Pancreas (tissue), 10 donors: ENCODE measurements at regions not wholly inside any gene's neighbourhood (a gene's known extent, or its start where the extent isn't known, plus 50 kb on each side); places are given as distances from the start of the nearest gene placed in this dataset.

Experiments used
- ATAC-seq, 4 donors: fragments of 200-7000 bp; cut with Tn5 transposase; one replicate each; pipeline versions ENCODE4 v1.8.0 to v1.9.1; 2020; ENCODE audit warnings: mild to moderate bottlenecking in 4 of 4, moderate library complexity in 4 of 4
- DNase-seq, 6 donors: peaks; one replicate each; pipeline ENCODE4 v3.0.0-alpha.2; 2020
- FAIRE-seq: peaks from 2 replicates; lab custom pipeline; 2012; peaks lifted over from hg19 to GRCh38; lab: Jason Lieb, UNC
- H3K27ac ChIP-seq, 4 donors: fragments of 200-600 bp; sonication (generic); 1 replicate in 3 of 4; 2 replicates in 1 of 4; pipeline versions ENCODE4 v1.5.0 to v1.8.0; 2020
- H3K27me3 ChIP-seq, 4 donors: fragments of 200-600 bp; one replicate each; pipeline ENCODE4 v1.8.0; 2021
- H3K36me3 ChIP-seq, 3 donors: fragments of 200-600 bp; sonication (generic) in 1 of 3; one replicate each; pipeline versions ENCODE4 v1.5.0 to v1.8.0; 2020 to 2021
- H3K4me1 ChIP-seq, 3 donors: fragments of 200-600 bp; one replicate each; pipeline ENCODE4 v1.8.0; 2021
- H3K4me3 ChIP-seq, 4 donors: fragments of 200-600 bp; sonication (generic) in 2 of 4; one replicate each; pipeline versions ENCODE4 v1.5.0 to v1.8.0; 2020 to 2021
- H3K9me3 ChIP-seq, 4 donors: fragments of 200-600 bp; one replicate each; pipeline ENCODE4 v1.8.0; 2021
- WGBS, 2 donors: extraction: QIAGEN DNeasy Blood & Tissue Kit; methylation state at CpG; one replicate each; pipeline ENCODE4 v1.1.7; 2013; 5-methylcytosine and 5-hydroxymethylcytosine counted together
- intact Hi-C, 3 donors: fragments of 100-400 bp; cut with DNase I; formaldehyde crosslinking; loops; one replicate each; pipeline versions ENCODE4 v1.11.1 to v1.14.2; 2022
- TF ChIP-seq, protein P1 (sequence below), 4 donors: fragments of 200-600 bp; sonication (generic) in 3 of 4; IDR thresholded peaks; one replicate each; pipeline versions ENCODE4 v1.5.0 to v1.8.0; 2021; ENCODE audit warnings: antibody characterized with exemption in 4 of 4
- donor health status: healthy with polysubstance abuse.
- donor health status: DM: no; HTN: no; CAD: no; lungs with moderate emphysema.
- donor health status: DM: no; HTN: no; CAD: no.
- donor health status: control.
- donor health status: control.
- donor health status: Bipolar disorder and iron deficiency.
- donor health status: DM: yes; HTN: yes; CAD: no.
- donor health status: DM: no; HTN: no; CAD: no.
- donor health status: DM: no; HTN: no; CAD: no.
- donor health status: DM: yes; HTN: yes; CAD: no.

DNA sequence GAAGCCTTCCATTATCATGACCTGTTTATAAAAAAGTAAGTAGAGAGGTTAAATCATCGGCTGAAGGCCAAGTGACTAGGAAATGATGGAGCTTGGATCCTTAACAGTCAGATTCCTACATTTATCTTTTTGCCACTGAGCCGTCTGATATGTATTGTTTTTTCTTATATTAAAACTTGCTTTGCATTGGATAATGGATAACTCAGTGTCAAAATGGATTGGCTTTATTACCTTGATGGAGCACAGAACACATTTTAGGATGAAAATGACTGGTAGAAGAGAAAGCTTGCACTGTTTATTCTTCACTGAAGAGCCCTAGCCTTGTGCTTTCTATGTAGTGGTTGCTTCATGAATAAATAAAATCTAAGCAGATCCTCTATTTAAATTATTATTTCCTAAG lies 54.2 kb upstream of the TSPAN5 start:
- ATAC-seq, result no peak
- Histone ChIP-seq H3K36me3 (no peaks in the 10 kb centered on the region), H3K27ac (no peak overlapping the region), H3K4me3 (no peak overlapping the region), H3K9me3 (no peaks in the 10 kb centered on the region), H3K27me3 (no peaks in the 10 kb centered on the region), H3K4me1 (no peaks in the 10 kb centered on the region)
- DNase-seq, result no peak
- TF ChIP-seq, protein P1, sequence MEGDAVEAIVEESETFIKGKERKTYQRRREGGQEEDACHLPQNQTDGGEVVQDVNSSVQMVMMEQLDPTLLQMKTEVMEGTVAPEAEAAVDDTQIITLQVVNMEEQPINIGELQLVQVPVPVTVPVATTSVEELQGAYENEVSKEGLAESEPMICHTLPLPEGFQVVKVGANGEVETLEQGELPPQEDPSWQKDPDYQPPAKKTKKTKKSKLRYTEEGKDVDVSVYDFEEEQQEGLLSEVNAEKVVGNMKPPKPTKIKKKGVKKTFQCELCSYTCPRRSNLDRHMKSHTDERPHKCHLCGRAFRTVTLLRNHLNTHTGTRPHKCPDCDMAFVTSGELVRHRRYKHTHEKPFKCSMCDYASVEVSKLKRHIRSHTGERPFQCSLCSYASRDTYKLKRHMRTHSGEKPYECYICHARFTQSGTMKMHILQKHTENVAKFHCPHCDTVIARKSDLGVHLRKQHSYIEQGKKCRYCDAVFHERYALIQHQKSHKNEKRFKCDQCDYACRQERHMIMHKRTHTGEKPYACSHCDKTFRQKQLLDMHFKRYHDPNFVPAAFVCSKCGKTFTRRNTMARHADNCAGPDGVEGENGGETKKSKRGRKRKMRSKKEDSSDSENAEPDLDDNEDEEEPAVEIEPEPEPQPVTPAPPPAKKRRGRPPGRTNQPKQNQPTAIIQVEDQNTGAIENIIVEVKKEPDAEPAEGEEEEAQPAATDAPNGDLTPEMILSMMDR (IDR thresholded peaks at IDR 0.05), result no peak
- intact Hi-C loops, result no loop called here
- WGBS, 2 donors, result 69 to 77% methylated on average over 2 of the region's 2 CpGs
- FAIRE-seq, result no peak

DNA sequence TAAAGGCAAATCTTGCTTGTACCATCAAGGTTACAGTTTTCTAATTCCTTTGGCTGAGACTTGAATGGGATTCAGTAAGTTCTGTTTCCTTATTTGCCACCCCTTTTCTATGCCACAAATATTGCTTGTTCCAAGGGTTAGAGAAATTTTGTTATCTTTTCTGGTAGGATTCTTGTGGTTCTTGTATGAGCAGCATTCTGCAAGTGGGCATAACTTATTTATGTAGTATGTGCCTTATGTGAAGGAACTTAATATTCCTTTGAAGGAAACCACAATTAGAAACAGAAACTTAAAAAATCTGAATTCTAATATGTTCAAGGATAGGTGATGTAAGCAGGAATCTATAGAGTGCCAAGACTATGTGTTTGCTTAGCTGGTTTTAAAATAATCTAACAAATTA lies 53.1 kb upstream of the TSPAN5 start:
- H3K9me3 ChIP-seq, result no peaks in the 10 kb centered on the region
- no peaks in the 10 kb centered on the region for H3K4me1 ChIP-seq
- intact Hi-C loops, result no loop called here
- no peaks in the 10 kb centered on the region for H3K36me3 ChIP-seq
- H3K27ac ChIP-seq, result no peak overlapping the region
- H3K27me3 ChIP-seq, result no peaks in the 10 kb centered on the region
- TF ChIP-seq, protein P1 (IDR thresholded peaks at IDR 0.05), result no peak
- no peak for DNase-seq
- ATAC-seq, result no peak
- H3K4me3 ChIP-seq, result no peak overlapping the region
- no peak for FAIRE-seq

DNA sequence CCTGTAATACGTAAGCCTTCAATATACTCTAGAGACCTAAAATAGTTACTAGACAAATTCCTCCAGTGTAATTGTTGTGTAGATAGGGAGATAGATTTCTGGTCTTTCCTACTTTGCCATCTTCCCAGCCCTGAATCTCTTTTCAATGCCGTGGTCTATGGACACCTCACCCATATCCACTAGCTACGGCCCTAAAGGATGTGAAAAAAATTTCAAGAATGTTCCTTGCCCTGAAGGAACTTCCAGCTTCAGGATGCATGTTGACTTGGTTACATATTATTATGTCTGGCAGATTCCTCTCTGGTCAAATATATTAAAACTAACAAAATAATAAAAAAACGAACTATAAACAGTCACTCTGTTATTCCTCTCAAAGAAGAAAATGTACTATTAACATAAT lies 52.4 kb upstream of the TSPAN5 start:
- FAIRE-seq (no peak), DNase-seq (no peak), ATAC-seq (no peak)
- Histone ChIP-seq H3K27ac (no peak overlapping the region), H3K36me3 (no peaks in the 10 kb centered on the region), H3K27me3 (no peaks in the 10 kb centered on the region), H3K4me1 (no peaks in the 10 kb centered on the region), H3K9me3 (no peaks in the 10 kb centered on the region), H3K4me3 (no peak overlapping the region)
- TF ChIP-seq, protein P1 (IDR thresholded peaks at IDR 0.05), result no peak
- intact Hi-C loops, result no loop called here
- WGBS, 2 donors, result 54 to 62% methylated on average over 4 of the region's 4 CpGs
